HT-29 (cell line): ENCODE measurements at regions not wholly inside any gene's neighbourhood (a gene's known extent, or its start where the extent isn't known, plus 50 kb on each side); places are given as distances from the start of the nearest gene placed in this dataset.

Experiments used
- DNase-seq: peaks from one replicate; pipeline ENCODE4 v3.0.0-alpha.2; 2015; ENCODE audit warnings: low spot score

GRCh38 chr2:10498525-10499274 is 50.6 kb upstream of the ODC1 start:
- DNase-seq, result no peak
